DND-41 (cell line): ENCODE measurements at regions not wholly inside any gene's neighbourhood (a gene's known extent, or its start where the extent isn't known, plus 50 kb on each side); places are given as distances from the start of the nearest gene placed in this dataset.

Experiments
- CTCF ChIP-seq: IDR thresholded peaks from 2 replicates; pipeline ENCODE4 v1.5.1; 2012; ENCODE audit warnings: borderline replicate concordance, low read length, moderate library complexity, mild to moderate bottlenecking; ENCODE audit not compliant: poor library complexity, severe bottlenecking; ENCODE audit errors: extremely low read depth
- EZH2 ChIP-seq: IDR thresholded peaks from 3 replicates; pipeline ENCODE4 v1.6.1; 2012; ENCODE audit warnings: borderline replicate concordance, low read depth, mild to moderate bottlenecking, moderate library complexity, low read length, inconsistent platforms; ENCODE audit not compliant: severe bottlenecking

- peak; percentile 39 for TF ChIP-seq CTCF
- no peak for TF ChIP-seq EZH2
Observed at GRCh38 chr4:123659730-123660129, 263.1 kb downstream of the SPRY1 start.
